ENCODE measurements at regions not wholly inside any gene's neighbourhood (a gene's known extent, or its start where the extent isn't known, plus 50 kb on each side); places are given as distances from the start of the nearest gene placed in this dataset.

DNA sequence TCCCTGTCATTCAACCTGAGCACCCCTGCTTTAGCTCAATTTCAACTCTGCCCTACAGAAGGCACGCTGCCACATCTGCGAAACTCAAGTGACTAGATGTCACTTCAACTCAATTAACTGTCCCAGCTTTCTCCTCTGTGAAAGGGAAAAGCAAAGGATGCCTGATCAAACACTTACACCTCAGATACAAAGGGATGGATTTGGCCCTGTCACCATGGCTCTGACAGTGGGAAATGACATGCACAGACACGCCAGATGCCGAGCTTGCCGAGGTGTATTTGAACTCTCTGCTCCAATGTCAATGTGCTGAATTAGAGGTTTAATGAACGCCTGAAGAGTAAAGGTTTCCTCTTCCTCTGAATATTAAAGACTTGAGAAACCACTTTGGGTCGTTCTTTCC, 481.1 kb downstream of the CBLN2 start:
- DNase-seq, result no peak

DNA sequence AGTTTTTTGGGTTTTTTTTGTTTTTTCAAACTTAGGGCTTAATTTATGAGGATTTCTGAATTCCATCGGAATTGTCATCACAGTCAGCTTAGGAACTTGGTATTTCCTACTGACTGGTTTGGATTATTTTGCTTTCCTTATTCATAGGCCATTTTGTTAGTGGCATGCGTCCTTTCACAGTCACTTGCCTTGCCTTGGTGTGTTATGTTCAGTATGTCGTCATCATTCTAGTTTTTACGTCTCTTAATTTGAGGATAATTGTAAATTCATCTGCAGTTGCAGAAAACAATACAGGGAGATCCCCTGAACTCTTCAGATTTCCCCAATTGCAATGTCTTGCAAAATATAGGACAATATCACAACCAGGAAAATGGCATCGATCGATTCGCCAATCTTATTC, 485.3 kb downstream of the CBLN2 start:
- no peak for DNase-seq

DNA sequence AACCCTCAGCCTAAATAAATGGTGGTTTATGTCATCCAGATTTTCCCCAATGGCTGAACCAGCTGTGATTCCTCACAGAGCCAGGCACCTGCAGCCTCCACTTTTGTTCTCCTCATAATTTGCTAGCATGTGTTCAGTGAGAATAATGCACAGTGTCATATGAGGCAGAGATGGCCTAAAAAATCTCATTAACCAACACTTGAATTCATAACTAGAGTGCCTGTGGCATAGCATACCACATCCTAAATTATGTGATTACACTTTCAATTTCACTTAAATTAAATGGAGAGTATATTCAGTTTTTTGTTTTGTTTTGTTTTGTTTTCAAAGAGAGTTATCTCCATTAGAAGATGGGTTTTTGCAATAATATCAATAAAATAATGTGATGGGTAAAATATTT, 488.0 kb downstream of the CBLN2 start:
- no peak for DNase-seq

DNA sequence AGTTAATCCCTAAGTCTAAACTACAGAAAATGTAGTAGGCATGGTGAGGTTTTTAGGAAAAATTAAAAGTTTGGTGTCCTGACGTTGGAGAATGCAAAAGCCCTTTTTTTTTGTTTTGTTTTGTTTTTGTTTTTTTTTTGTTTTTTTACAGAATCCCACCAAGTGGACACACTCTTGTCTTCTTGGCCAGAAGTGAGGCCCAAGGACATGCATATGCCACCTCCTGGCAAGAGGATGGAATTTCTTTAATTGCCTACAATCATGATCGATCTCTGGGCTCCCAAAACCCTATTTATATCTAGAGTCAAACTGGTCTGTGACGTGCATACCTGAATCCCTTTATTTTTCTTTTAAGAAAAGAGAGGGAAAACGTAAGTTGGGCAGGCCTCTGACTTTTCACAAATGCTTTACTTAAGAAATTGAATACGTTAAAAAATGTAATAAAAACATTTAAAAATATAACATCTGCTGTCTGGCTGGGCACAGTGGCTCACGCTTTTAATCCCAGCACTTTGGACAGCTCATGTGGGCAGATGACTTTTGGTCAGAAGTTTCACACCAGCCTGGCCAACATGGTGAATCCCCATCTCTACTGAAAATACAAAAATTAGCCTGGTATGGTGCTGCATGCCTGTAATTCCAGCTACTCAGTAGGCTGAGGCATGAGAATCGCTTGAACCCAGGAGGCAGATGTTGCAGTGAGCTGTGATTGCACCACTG, 502.7 kb downstream of the CBLN2 start:
- DNase-seq, result no peak

DNA sequence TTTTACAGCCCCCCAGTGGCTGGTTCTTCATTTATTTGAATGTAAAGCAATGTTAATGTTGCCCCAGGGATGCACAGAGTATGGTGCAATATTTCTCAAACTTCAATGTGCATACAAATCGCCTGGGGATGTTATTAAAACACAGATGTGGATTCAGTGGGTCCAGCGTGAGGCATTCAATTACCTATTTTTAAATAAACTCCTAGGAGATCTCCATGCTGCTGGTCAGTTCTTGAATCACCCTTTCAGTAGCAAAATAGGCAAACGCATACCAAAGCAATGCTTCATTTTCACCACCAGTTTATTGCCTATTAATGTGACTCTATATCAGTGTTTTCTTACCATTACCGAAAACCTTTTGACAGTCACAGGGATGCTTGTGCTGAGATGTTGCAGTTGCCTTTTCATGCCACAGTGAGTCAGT, 530.7 kb downstream of the CBLN2 start:
- DNase-seq, result no peak

DNA sequence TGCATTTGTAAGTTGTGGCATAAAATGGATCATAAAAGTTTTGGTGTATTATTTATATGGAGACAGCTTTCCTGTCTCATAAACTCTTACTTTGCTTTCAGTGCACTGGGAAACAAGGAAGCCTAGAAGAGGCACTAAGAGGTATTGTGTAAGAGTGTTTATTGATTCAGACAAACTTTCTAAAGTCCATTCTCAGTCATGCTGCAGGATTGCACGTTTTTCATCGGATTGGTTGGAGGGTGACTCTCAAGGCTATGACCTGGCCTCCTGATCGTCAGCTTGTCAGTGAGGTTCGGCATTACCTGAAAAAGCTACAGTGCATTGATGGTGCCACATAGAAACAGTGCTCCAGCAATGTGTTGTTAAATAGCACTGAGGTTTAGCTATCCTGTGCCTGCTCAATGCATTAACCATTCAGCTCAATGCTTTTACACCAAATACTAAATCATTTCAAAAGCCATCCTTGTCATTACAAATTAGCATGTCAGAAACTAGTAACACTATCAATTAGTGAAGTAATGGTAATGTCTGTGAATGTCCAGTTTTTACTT, 545.5 kb downstream of the CBLN2 start:
- no peak for DNase-seq

DNA sequence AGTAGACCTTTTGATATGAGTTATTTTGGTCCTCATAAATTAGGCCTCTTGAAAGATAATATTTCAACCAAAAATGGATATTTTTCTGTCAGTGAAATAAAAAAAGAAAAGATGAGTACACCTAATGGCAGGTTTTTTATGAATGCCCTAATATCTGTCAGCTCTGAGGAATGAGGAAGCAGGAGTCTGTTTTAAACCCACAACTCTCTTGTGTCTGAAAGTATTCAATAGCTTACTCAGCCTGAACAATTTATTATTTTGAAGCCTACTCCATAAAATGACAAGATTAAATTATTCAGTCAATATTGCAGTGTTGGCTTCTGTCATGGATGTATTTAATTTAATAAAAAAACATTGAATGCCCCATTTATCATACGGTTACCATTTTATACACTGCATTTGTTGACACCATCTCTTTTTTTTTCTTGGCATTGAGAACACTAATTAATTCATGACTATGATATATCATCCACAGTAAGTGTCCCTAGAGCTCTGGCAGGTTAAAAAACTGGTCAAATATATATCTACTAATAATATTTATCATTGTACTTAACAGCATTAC, 548.2 kb downstream of the CBLN2 start:
- no peak for DNase-seq

DNA sequence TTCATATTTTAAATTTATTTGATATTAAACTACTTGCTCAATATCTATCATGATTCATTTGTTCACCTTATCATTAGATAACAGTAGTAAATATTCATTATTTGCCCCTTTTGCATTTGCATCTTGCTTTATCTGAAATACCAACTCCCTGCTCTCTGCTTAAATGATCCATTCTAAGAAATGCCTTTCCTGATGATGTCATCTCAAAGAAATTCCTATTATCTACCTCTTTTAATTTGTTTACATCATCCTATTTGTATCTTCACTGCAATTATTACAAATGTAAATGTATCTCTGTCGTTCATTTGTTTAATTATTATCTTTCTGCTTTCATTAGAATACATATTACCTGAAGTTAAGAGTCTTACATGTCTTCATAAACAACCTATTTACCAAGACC, 549.9 kb downstream of the CBLN2 start:
- no peak for DNase-seq

DNA sequence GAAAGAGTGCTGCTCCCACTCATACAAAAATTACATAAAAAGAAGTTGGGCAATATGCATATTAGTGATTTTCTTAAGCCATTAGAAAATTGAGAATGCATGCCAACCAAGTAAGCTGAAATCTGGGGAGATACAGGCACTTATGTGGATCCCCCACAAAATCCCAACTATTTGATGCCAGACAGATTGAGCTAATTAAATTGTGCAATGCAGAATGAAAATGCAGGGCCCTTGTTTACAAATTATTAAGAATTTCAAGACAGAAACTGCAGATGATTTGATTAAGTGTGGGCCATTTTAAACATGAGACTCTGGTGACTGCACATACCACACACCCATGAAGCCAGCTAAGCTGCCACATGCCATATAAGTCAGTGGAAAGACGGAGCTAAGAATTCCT, 554.5 kb downstream of the CBLN2 start:
- no peak for DNase-seq

DNA sequence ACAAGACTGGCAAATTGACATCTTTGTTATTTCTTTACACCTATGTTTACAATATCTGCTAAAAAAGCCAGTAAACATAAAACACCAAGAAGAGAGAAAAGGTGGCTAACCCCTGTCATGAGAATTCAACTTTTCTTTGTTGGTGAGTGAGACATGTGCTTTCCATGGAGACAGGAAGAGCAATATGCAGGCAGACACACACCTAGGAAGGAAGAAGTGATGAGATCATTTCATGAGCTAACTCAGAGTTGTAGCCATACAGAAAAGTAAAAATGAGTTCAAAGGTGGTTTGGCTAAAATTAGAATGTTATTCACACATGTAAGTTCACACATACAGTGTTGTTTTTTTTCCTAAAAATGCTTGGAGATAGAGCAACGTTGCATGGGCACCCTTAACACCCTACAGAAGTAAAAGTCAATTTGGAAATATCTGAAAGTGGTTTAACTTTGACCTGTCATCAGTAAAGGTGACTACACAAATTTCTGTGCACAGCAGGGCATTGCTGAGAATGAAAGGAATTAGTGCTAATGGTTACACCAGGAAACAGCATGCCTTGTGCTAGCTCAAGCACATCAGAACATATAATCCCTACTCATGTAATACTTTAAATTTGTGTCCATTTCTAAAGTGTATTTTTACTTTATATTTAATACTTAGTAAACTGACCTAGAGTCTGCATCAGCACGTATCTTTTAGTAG, 557.6 kb downstream of the CBLN2 start:
- DNase-seq, result no peak

DNA sequence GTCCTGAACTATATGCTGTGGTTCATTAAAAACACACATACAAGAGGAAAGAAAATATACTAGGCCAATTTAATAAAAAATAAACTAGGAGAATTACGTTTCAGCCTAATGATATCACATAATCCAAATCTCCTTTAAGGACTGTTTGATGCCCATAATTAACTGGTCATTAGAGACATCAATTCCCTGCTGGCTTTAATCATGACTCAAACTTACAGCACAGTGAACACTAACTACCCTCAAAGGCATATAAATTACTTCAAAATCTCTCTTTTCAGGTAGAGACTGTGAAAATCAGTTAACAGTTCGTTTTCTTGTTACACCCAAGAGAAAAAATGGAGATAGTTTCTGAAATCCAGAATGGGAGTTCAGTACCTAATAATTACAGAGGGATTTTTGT, 567.4 kb downstream of the CBLN2 start:
- DNase-seq, result no peak

DNA sequence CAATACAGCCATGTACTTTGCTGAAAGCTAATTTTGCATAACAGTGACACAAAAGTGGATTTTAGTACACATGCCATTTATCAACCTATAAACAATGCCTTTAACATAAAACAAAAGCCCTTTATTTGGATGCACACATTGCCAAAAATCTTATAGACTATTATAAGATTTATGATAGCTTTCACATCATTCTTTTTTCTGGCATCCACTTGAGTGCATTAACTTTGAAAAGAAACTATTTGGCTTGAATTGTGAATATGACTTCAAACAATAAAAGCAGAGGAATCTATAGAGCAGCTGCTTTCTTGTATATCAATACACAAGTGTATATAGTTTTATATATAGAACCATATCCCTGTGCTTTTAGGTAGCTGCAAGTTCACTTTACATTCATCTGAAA, 577.4 kb downstream of the CBLN2 start:
- no peak for DNase-seq

DNA sequence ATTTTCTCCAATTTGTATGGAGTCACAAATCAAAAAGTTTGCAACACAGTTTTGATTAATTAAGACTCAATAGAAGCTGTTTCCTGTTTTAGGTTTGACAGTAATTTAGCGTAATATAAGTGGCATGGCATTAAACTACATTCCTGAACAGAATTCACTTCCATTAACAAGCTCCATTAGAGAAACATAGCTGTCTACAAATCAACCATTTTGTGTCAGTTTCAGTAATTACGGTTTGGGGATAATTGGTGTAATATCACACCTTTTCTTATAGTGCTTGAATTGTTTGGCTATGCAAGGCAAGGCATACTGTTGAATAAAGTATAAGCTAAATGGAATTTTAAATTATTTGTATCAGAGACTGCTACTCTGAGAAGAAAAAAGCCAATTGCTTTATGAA, 585.5 kb downstream of the CBLN2 start:
- DNase-seq, result no peak

DNA sequence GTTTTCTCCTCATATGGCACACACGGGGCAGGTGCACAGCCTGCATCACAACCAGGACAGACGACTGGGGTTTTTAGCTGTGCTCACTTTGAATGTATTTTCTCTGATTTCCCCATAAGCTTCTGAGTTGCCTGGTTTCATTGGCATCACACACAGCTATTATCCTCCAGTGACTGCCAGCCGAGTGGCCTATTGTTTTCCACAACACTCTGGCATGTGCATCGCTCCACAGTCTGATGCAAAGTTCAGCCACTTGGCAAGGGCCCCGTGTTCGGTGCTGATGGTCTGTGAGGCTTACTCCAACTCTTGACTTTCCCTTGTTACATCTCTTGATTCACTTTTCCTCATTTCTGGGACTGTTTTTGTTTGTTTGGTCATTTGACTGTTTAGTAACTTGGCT, 593.1 kb downstream of the CBLN2 start:
- DNase-seq, result no peak

DNA sequence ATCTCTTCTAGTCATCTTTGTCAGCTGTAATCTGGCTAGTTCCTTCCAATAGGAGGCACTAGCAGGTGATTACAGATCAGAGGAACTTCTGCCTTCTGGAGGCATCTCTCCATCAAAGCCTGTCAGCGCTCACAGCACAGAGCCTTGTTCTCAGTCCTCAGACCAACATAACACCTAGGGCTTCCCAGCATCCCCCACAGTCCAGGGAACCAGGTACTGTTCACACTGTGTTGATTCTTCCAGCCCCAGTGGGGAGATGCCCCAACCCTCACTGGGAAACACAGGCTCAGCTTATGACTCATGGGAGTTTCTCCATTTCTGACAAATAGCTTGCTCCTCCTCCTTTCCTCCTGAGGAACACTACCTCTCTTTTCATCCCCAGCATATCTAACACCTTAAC, 601.7 kb downstream of the CBLN2 start:
- DNase-seq, result no peak

DNA sequence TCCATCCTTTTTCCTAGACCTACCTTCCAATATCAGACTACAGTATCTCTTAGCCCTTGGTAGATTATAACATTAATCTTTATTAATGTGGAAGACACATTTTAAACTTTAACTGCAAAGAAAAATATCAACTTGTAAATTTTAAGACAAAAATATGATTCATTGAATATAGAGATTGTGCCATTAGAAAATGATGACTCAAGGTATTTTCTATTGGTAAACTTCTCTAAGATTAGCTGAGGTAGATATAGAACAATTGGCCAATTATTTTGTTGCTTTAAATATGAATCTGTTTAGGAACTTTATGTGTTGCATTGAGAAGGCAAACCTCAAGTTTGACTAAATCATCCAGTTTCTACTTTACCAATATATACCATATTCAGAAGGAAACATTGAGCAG, 604.7 kb downstream of the CBLN2 start:
- DNase-seq, result no peak

DNA sequence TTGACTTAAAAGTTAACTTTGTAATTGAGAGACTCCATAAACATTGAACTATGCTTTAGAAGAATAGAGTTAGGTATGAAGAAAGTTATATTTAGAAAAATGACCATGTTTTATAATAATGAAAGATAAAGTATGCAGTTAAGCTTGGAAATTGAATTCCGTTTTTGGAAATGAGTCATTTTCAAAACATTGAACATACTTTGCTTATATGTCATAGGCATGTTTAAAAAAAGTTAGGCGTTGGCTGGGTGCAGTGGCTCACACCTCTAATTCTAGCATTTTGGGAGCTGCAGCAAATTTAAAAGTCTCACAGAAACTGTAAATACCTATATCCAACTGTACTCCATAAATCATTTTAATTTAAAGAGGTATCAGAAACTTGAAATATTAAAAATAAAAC, 607.4 kb downstream of the CBLN2 start:
- no peak for DNase-seq

DNA sequence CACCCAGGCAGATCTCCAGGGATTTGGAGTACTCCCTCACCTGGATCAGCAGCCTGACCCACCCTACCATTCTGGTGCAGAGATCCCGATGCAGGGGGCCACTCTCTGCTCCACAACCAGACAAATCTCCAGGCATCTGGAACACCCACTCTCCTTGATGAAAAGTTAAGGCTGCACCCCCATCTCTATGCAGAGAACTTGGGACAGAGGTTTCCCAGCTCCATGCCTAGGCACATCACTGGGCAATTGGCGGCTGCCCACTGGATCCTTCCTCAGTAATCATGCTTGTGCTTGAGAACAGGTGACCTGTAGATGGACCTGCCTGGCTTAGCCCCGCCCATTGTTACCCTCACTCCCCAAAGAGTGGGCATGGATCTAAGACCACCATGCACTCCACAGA, 624.9 kb downstream of the CBLN2 start:
- no peak for DNase-seq

DNA sequence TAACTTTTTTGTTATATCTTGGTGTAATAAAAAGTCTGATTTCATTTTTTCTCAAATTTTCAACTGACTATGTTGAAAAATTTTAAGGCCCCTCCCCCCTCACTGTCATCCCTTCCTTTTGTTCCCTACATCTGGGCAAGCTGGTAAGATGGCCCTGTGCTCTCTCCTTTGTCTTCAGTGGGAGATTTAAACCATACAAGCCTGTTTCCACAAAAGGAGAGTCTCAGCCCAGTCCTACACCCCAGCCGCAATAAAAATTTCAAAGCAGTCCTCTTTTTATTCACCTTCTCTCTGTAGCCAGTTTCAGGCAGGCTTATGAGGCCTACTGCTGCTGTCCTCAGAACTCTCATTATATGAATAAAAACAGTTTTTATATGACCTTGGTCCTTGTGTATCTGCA, 630.5 kb downstream of the CBLN2 start:
- DNase-seq, result no peak

DNA sequence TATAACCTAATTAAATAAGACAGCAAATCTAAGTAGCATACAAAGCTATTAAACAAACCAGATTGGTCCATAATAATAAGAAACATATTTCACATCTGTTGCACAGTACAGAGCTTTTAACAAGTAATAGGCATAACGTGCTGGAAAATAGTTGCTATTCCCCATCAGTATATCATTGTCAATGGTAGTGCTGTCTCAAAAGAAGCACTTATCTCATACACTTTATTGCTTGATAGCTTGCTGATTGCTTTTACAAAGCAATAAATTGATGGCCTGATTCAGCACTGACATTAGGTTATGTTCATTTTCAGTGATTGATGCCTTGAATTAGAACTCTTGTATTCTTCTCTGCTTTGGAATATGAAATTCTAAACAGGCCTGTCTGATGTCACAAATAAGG, 641.7 kb downstream of the CBLN2 start:
- no peak for DNase-seq

DNA sequence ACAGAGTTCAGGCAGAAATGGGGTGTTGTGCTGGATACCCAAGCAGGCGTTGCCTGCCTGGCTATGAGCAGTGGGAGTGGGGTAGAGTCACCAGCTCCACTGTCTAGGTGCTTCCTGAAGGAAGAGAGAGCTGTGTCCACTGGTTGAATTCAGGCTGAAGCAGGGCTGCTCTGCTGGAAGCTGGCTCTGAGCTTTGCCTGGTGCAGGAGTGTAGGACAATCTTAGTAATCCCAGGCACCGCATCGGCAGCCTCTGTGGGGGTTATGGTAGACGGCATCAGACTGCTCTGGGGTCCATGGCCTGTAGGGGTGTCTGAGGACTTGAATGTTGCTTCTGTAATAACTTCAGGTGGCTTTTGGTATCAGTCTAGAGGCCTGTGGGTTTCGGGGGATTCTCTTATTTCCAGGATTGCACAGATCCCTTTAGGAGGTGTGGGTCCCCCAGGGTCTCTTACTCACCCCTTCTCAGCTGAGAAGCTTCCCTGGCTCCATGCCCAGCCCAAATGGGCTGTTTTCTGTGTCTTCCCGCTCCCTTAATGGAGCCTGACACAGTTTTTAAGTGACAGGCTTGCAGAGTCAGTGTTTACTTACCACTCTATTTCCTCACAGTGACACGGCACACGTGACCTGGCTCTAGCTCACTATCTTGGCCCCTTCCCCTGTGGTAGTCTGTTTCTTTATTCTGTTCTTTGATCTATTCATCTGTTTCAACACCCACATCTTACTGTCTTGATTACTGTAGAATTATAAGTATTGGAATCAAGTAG, 644.3 kb downstream of the CBLN2 start:
- no peak for DNase-seq

DNA sequence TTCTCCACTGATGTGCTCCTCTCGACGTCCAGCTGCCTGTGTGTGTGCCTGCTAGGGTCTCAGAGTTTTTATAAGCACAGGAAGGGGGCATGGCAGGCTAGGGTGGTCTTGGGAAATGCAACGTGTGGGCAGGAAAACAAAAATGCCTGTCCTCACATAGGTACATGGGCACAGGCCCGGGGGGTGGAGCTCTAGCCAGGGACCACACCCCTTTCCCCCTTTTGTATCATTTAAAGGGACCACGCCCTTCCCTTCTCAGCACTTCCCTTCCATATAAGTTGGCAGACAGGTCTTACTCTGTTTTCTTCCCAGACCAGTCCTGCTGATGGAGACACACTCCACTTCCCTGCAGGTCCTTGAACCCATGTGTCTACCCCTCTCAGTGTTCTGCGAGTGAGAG, 645.0 kb downstream of the CBLN2 start:
- DNase-seq, result no peak

DNA sequence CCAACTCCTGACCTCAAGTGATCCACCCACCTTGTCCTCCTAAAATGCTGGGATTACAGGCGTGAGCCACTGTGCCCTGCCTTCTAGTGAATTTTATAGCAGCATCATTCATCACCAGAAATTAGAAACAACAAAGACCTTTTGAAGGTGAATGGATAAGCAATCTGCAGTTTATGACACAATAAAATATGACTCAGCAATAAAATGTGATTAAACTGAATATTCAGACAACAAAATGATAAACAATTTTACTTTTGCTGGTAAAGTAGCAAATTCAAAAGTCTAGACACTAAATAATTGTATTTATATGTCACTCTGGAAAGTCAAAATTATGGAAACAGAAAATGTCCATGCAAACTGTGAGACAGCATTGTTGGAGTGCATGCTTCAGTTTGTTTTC, 656.6 kb downstream of the CBLN2 start:
- DNase-seq, result no peak

DNA sequence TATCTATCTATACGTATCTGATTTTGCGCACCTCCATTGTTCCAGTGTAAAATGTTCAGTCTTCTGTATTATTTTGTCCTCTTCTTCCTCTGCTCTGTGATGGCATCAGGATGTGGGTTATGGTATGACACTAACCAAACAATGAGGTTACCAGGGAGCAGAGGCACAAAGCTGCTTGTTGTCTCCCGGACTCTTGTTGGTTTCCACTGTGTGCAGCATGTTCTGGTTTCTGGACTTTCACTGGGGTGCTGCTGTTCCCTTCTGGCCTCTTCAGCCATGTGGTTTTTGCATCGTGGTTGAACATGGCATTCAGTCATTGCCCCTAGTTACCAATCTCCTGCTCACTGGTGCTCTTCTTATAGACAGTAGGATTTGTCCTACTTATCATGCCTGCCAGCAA, 665.9 kb downstream of the CBLN2 start:
- no peak for DNase-seq
